ENCODE measurements at regions not wholly inside any gene's neighbourhood (a gene's known extent, or its start where the extent isn't known, plus 50 kb on each side); places are given as distances from the start of the nearest gene placed in this dataset.

DNA sequence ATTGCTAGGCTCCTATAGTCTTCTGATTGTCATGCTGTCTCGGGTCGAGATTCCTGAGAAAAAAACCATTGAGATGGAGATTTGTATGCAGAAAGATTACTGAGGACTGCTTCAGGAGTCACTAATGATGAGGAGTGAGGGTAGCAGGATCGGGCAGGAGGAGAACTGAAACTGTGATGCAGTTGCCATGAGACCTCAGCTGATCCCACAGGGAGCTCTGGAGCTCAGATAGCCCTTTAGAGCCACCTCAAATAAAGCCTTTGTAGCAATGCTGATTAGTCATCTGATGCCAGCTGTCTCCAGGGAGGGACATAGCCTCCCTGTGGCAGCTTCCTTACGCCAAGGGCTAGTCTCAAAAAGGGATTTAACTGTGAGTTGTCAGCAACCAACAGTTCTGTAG is 256.9 kb downstream of the DMAC1 start:
- Histone ChIP-seq H3K4me3 (ENCODE audit: low read length) (no peak overlapping the region), H3K27me3 (replicated peaks; ENCODE audit: control insufficient read depth, insufficient read depth, low read length) (peaks cover 23% of the 10 kb centered on the region), H3K9ac (ENCODE audit: low read length) (no peak overlapping the region), H3K36me3 (ENCODE audit: control insufficient read depth, insufficient read depth, low read length, severe bottlenecking) (no peaks in the 10 kb centered on the region), H3K9me3 (ENCODE audit: control insufficient read depth, low read length) (no peaks in the 10 kb centered on the region), H3K4me1 (ENCODE audit: control insufficient read depth, insufficient read depth, low read length) (no peaks in the 10 kb centered on the region)
- no peak for DNase-seq (ENCODE audit: low read depth)

DNA sequence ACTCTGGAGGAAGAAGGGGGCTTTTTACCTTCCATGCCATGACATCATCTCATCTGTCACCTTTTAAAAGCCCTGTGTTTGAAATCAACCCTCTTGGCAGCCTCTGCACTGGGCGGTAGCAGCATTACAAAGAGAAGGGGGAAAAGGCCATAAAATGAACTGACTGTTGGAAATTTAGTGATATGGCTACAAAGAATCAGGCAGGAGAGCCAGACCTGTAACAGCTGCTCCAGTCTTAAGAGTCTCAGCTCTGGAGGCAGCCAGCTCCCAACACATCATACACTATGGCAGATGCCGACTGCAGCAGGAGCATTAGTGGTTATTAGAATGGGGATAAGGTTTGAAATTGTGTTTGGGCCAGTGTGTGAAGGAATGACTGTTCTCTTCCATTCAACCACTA is 257.5 kb downstream of the DMAC1 start:
- Histone ChIP-seq H3K9me3 (ENCODE audit: control insufficient read depth, low read length) (no peaks in the 10 kb centered on the region), H3K36me3 (ENCODE audit: control insufficient read depth, insufficient read depth, low read length, severe bottlenecking) (no peaks in the 10 kb centered on the region), H3K27me3 (replicated peaks; ENCODE audit: control insufficient read depth, insufficient read depth, low read length) (peaks cover 23% of the 10 kb centered on the region), H3K4me3 (ENCODE audit: low read length) (no peak overlapping the region), H3K9ac (ENCODE audit: low read length) (no peak overlapping the region), H3K4me1 (ENCODE audit: control insufficient read depth, insufficient read depth, low read length) (no peaks in the 10 kb centered on the region)
- no peak for DNase-seq (ENCODE audit: low read depth)

GRCh38 chr9:7536310-7536939 is 263.2 kb downstream of the DMAC1 start:
- DNase-seq (ENCODE audit: low read depth) = peak; percentile 15
- no peaks in the 10 kb centered on the region for H3K36me3 ChIP-seq (ENCODE audit: control insufficient read depth, insufficient read depth, low read length, severe bottlenecking)
- H3K9ac ChIP-seq (ENCODE audit: low read length) = no peak overlapping the region

DNA sequence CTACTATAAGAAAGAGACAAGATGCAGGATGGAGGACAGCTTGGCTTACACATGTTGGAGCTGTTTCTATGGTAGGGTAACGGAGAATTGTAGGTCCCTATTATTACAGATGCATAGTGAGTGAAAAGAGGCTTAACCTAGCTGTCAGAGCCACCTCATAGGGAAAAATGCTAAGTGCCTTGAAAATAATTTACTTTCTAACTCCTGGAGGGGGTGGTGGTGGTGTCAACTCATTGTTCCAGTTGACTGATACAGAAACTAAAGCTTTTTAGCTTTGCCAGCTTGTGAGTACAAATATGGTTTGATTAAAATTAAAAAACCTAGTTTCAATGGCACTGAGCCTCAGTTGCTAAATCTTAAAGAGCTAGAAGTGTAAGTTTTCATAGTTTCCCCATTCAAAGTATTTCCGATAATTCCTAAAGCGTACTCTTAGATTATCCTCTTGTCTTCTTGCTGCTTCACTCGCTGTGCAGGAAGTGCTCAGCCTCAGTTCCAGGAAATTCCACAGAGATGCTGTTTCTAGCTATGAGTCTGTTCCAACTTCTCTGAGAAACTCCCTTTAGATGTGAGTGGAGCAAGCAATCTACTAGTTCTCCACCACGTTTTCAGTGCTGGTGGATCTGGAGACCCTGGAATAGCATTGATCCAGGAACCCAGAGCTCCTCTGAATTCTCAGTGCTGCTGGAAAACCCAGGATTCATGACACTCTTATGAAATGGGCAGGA is 265.2 kb downstream of the DMAC1 start:
- H3K4me3 ChIP-seq (ENCODE audit: low read length) = no peak overlapping the region
- no peaks in the 10 kb centered on the region for H3K27me3 ChIP-seq (replicated peaks; ENCODE audit: control insufficient read depth, insufficient read depth, low read length)
- H3K9ac ChIP-seq (ENCODE audit: low read length) = no peak overlapping the region
- H3K9me3 ChIP-seq (ENCODE audit: control insufficient read depth, low read length) = no peaks in the 10 kb centered on the region
- H3K4me1 ChIP-seq (ENCODE audit: control insufficient read depth, insufficient read depth, low read length) = no peaks in the 10 kb centered on the region
- no peak for DNase-seq (ENCODE audit: low read depth)
- no peaks in the 10 kb centered on the region for H3K36me3 ChIP-seq (ENCODE audit: control insufficient read depth, insufficient read depth, low read length, severe bottlenecking)

More at GRCh38 chr9:7536310-7536939, 263.2 kb downstream of the DMAC1 start:
- H3K27me3 ChIP-seq (replicated peaks; ENCODE audit: control insufficient read depth, insufficient read depth, low read length) = peaks cover 10% of the 10 kb centered on the region
- H3K4me3 ChIP-seq (ENCODE audit: low read length) = no peak overlapping the region
- H3K4me1 ChIP-seq (ENCODE audit: control insufficient read depth, insufficient read depth, low read length) = no peaks in the 10 kb centered on the region
- no peaks in the 10 kb centered on the region for H3K9me3 ChIP-seq (ENCODE audit: control insufficient read depth, low read length)

DNA sequence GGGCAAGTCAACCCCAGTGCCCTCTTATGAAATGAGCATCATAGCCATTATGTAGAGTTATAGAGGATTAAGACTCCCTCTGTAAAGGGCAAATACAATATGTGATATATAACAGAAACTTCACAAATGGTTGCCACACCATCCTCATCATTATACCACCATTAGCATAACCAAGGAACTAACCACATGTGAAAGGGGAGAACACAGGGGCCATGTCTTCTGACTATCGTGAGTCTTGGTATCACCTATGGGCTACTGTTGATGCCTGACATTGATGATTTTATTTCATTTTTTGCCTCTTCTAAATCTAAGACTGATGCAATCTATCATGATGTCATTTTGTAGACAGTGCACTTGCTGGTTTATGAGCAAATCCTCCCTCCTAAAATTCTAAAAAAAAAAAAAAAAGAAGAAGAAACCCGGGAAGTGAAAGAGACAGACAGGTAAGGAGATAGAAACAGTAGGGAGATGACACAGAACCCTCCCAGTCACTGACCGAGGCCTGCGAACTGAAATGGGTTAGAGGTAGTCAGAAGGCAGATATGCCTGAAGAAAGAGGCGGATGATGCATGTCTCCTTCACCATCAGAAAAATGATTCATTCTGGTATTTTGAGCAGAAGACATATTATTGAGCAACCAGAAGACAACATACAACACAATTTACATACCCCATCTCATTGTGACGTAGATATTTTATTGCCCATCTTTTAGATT is 266.0 kb downstream of the DMAC1 start:
- Histone ChIP-seq H3K9ac (ENCODE audit: low read length) (no peak overlapping the region), H3K4me3 (ENCODE audit: low read length) (no peak overlapping the region)

GRCh38 chr9:7523426-7524043 is 276.0 kb downstream of the DMAC1 start:
- Histone ChIP-seq H3K36me3 (ENCODE audit: control insufficient read depth, insufficient read depth, low read length, severe bottlenecking) (no peaks in the 10 kb centered on the region), H3K9me3 (ENCODE audit: control insufficient read depth, low read length) (no peaks in the 10 kb centered on the region)
- no peak for DNase-seq (ENCODE audit: low read depth)

More for the DNA sequence above, 266.0 kb downstream of the DMAC1 start:
- H3K27me3 ChIP-seq (replicated peaks; ENCODE audit: control insufficient read depth, insufficient read depth, low read length) = no peaks in the 10 kb centered on the region
- H3K4me1 ChIP-seq (ENCODE audit: control insufficient read depth, insufficient read depth, low read length) = no peaks in the 10 kb centered on the region
- H3K9me3 ChIP-seq (ENCODE audit: control insufficient read depth, low read length) = no peaks in the 10 kb centered on the region
- no peaks in the 10 kb centered on the region for H3K36me3 ChIP-seq (ENCODE audit: control insufficient read depth, insufficient read depth, low read length, severe bottlenecking)
- no peak for DNase-seq (ENCODE audit: low read depth)

DNA sequence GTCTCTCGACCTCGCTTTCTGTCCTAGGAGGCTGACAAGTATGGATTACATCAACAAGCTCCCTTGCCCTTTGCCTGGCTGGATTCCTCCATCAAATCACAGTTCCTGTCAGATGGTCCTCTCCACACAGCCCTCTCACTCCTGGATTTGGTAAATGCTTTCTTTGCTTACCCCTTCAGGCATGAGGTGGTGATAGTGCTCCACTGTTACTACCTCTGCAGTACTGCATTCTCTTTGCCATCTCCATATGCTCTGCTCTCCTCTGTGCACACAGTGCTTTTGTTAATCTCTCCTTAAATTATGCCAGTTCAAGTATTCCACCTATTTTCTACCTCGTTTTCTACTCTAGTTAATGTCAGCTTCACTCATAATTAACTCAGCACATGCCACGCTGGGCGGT is 279.2 kb downstream of the DMAC1 start:
- Histone ChIP-seq H3K36me3 (ENCODE audit: control insufficient read depth, insufficient read depth, low read length, severe bottlenecking) (no peaks in the 10 kb centered on the region), H3K27me3 (replicated peaks; ENCODE audit: control insufficient read depth, insufficient read depth, low read length) (peaks cover 6% of the 10 kb centered on the region), H3K9me3 (ENCODE audit: control insufficient read depth, low read length) (no peaks in the 10 kb centered on the region), H3K4me3 (ENCODE audit: low read length) (no peak overlapping the region), H3K9ac (ENCODE audit: low read length) (no peak overlapping the region), H3K4me1 (ENCODE audit: control insufficient read depth, insufficient read depth, low read length) (no peaks in the 10 kb centered on the region)
- no peak for DNase-seq (ENCODE audit: low read depth)

More at GRCh38 chr9:7523426-7524043, 276.0 kb downstream of the DMAC1 start:
- no peak overlapping the region for H3K9ac ChIP-seq (ENCODE audit: low read length)
- peaks cover 6% of the 10 kb centered on the region for H3K27me3 ChIP-seq (replicated peaks; ENCODE audit: control insufficient read depth, insufficient read depth, low read length)
- no peaks in the 10 kb centered on the region for H3K4me1 ChIP-seq (ENCODE audit: control insufficient read depth, insufficient read depth, low read length)
- no peak overlapping the region for H3K4me3 ChIP-seq (ENCODE audit: low read length)

GRCh38 chr9:7516376-7516775 is 283.2 kb downstream of the DMAC1 start:
- Histone ChIP-seq H3K36me3 (ENCODE audit: control insufficient read depth, insufficient read depth, low read length, severe bottlenecking) (no peaks in the 10 kb centered on the region), H3K27me3 (replicated peaks; ENCODE audit: control insufficient read depth, insufficient read depth, low read length) (peaks cover 6% of the 10 kb centered on the region), H3K4me3 (ENCODE audit: low read length) (no peak overlapping the region), H3K9ac (ENCODE audit: low read length) (no peak overlapping the region), H3K9me3 (ENCODE audit: control insufficient read depth, low read length) (no peaks in the 10 kb centered on the region), H3K4me1 (ENCODE audit: control insufficient read depth, insufficient read depth, low read length) (no peaks in the 10 kb centered on the region)
- no peak for DNase-seq (ENCODE audit: low read depth)

DNA sequence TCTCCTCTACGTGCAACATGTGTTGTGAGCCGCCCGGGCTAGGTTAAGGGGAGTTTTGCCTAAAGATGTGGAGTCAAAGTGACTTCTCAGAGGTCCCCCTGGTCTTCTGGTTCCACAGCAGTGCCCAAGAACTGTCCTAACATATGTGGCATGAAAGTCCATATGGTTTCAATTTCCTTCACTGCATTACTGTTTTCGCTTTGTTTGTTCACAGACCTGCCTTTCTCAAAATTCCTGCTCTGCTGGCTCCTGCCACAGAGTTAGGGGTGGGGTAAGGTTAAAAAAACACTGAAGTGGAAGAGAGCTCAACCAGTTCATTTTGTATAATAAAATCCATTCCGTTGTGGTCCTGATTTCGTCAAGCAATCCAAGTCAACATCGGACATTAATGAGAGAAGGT is 289.4 kb downstream of the DMAC1 start:
- Histone ChIP-seq H3K4me1 (ENCODE audit: control insufficient read depth, insufficient read depth, low read length) (peaks cover 5% of the 10 kb centered on the region), H3K4me3 (ENCODE audit: low read length) (peak overlapping the region; percentile 40), H3K36me3 (ENCODE audit: control insufficient read depth, insufficient read depth, low read length, severe bottlenecking) (no peaks in the 10 kb centered on the region), H3K27me3 (replicated peaks; ENCODE audit: control insufficient read depth, insufficient read depth, low read length) (no peaks in the 10 kb centered on the region), H3K9ac (ENCODE audit: low read length) (no peak overlapping the region), H3K9me3 (ENCODE audit: control insufficient read depth, low read length) (no peaks in the 10 kb centered on the region)
- no peak for DNase-seq (ENCODE audit: low read depth)

- peaks cover 5% of the 10 kb centered on the region for H3K4me1 ChIP-seq (ENCODE audit: control insufficient read depth, insufficient read depth, low read length)
- H3K4me3 ChIP-seq (ENCODE audit: low read length) = peak overlapping the region; percentile 40
- no peaks in the 10 kb centered on the region for H3K9me3 ChIP-seq (ENCODE audit: control insufficient read depth, low read length)
- no peak for DNase-seq (ENCODE audit: low read depth)
- no peaks in the 10 kb centered on the region for H3K36me3 ChIP-seq (ENCODE audit: control insufficient read depth, insufficient read depth, low read length, severe bottlenecking)
- H3K27me3 ChIP-seq (replicated peaks; ENCODE audit: control insufficient read depth, insufficient read depth, low read length) = no peaks in the 10 kb centered on the region
- no peak overlapping the region for H3K9ac ChIP-seq (ENCODE audit: low read length)
These were observed 289.9 kb downstream of the DMAC1 start for GRCh38 chr9:7509576-7510145.

GRCh38 chr9:7508516-7508915 is 291.1 kb downstream of the DMAC1 start:
- Histone ChIP-seq H3K27me3 (replicated peaks; ENCODE audit: control insufficient read depth, insufficient read depth, low read length) (no peaks in the 10 kb centered on the region), H3K36me3 (ENCODE audit: control insufficient read depth, insufficient read depth, low read length, severe bottlenecking) (no peaks in the 10 kb centered on the region), H3K4me1 (ENCODE audit: control insufficient read depth, insufficient read depth, low read length) (peaks cover 5% of the 10 kb centered on the region), H3K9me3 (ENCODE audit: control insufficient read depth, low read length) (no peaks in the 10 kb centered on the region), H3K9ac (ENCODE audit: low read length) (no peak overlapping the region), H3K4me3 (ENCODE audit: low read length) (no peak overlapping the region)
- DNase-seq (ENCODE audit: low read depth) = no peak

All from adipocyte (in vitro differentiated cells).